Iris pigment epithelial cell (primary cell): ENCODE measurements at regions not wholly inside any gene's neighbourhood (a gene's known extent, or its start where the extent isn't known, plus 50 kb on each side); places are given as distances from the start of the nearest gene placed in this dataset.
"Not testable (repeated sequence)": the region's sequence is repeated elsewhere in the genome, so short reads cannot be mapped to it uniquely, and the experiment has no call there.

ENCODE experiments used
- DNase-seq: peaks from one replicate; pipeline ENCODE4 v3.0.0-alpha.2; 2011; ENCODE audit warnings: low read depth

DNA sequence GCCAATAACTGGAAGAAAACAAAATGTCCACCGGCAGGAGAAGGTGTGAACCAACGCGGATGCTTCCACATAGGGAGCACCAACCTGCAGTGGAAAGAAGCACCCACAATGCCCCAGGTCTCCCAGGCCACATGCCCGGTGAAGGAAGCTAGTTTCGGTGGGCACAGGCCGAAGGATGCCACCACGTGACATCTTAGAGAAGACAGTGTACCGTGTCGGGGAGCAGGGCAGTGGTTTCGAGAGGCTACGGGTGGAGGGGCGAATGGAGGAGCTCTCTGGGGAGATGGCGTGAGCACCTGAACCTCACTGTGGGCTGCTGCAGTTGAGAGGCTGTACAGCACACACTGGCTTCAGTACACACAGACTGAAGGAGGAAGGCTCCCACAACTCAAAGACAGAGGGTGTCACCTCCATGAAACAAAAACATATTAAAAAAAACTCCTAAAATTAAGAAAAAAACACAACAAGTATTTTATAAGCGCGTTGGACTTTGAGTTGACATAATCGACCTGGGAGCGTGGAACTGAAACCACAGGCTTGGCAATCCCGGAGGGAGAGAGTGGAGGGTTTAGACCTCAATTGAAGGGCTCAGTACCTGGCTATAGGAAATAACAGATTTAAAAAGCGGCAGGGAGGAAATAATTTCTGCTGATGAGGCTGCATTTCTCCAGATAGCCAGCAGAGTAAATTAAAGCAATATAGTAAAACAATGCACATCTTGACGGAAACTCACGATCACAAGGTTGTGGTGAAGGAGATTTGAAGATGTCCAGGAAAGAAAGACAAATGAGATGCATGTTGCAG is 160.1 kb downstream of the RTP5 start:
- no peak for DNase-seq

DNA sequence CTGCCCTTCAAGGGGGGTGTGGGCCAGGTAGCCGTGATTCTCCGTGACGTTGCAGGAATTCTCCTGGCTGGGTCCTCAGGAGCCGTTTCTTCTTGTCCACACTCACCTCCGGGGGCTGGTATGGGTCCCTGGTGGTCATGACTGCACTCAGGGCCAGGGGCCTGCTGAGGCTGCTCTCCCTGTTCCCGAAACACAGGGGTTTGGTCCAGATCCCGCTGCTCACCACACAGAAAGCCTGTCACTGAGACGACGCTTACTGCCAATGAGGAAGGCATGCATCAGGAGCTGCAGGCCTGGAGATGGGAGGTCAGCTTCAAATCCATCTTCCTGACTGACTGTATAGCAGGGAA is 160.7 kb downstream of the RTP5 start:
- DNase-seq, result no peak

- no peak for DNase-seq
Observed at GRCh38 chr2:242030858-242031257, 161.3 kb downstream of the RTP5 start.

DNA sequence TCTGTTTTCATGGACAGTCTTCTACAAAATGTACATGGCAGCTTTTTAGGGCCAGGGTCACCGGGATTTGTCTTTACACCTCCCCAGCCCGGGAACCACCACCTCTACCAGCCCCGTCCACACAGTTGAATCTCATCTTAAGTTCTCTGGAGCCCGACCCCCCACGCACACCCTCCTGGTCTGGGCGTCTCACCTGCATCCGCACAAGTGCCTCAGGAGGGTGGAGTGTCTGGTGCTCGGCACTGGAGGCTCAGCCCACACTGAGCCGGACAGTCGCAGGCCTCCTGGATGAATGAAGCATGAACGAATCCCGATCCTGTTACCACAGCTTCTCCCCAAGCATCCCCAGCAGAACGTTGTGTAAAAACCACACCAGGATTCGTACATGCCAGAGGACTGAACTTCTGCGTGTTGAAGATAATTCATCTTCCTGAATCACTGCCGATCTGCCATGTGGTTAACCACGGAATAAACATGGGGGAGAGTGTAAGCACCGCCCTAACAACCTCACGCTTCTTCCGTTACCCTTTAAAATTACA is 162.0 kb downstream of the RTP5 start:
- peak; percentile 92 for DNase-seq

DNA sequence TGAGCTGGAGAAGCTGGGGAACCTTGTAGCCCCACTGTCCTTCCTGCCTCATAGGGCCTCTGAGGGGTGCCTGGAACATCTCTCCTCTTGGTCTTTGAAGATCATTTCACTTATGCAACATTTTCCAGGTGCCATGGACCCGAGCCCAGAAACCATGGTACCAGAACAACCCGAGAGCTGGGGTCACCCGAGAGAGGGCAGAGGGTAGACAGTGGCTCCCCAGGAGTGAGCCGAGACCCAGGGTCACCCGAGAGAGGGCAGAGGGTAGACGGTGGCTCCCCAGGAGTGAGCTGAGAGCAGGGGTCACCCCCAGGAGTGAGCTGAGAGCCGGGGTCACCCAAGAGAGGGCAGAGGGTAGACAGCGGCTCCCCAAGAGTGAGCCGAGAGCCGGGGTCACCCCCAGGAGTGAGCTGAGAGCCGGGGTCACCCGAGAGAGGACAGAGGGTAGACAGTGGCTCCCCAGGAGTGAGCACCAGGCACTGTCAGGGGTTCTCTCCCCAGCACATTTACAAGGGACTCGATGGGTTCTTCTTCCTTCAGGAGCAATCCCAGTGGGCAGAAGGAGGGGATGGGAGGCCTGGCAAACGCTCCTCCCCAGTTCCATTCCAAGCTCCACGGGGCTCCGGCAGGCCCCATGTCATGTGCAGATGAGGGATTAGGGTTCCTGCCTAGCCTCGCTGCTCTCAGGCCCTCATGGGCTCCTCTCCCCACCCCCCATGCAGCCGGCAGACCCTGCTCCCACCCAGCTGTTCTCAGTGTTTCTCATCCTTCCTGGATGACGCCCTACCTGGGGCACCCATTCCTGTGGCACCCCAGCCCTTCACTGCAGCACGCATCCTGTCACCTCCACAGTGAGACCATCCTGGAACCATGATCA is 163.5 kb downstream of the RTP5 start:
- no peak for DNase-seq

DNA sequence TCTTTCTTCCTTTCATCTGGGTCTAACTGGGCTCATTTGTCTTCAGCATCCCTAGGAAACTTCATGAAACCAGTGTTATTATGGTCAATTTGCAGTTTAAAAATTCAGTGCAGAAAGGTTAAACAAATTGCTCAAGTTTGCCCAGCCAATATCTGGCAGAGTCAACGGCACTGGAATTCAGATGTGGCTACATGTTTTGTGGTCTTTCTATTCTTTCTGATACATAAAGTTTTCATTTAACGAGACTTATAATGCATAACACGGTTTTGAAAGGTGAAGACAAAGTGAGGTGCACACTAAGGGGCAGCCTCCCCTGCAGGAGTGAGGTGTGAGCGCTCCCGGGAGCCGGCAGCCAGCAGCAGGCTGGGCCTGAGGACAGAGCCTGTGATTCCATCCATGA is 164.6 kb downstream of the RTP5 start:
- no peak for DNase-seq

DNA sequence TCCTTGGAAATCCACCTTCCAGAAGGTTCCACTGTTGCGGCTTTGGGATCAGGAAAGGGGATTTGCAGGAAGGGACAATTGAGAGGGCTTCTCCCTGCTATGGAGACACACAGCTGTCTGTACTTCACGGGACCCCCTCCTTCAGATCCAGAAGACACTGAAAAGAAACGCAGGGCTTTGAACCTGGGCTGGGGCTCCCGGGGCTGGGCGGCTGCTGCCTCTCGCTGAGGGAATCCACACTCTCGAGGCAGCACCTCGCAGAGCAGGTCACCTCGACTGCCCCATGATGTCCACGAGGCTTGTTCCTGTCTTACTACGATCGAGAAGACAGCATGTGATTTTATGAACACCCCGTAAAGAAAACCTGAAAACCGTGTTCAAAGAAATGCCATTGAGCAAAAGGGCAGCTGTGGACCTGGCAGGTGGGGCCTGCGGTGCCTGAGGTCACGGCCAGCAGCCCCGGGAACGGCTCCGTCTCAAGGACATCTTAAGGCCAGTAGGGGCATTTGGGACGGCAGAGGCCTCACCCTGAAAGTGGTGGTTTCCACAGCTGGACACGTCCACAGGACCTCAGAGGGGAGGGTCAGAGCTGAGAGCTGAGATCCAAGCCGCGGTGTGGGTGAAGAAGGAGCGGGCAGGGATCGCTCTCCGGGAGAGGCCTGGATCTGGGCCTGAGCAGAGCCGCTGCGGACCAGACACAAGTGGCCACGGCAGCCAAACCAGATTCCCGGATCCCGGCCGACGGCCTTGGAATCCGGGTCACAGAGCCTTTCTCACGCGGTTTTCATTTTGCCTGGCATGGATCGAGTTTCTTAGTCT is 165.7 kb downstream of the RTP5 start:
- no peak for DNase-seq

- no peak for DNase-seq
Observed at GRCh38 chr2:242035858-242036652, 166.5 kb downstream of the RTP5 start.

DNA sequence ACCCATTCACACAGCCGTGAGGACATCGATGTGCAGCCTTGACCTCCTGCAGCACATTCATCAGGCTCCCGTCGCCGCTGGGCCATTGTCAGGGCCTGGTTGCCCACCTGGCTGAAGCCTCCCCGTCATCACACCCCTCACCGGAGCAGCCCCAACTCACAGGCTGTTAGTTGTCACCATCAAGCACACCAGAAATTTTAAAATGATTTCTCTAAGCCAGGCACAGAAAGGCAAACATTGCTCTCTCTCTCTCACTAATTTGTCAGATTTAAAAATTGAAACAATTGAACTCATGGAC is 167.1 kb downstream of the RTP5 start:
- no peak for DNase-seq

GRCh38 chr2:242038166-242038927 is 168.8 kb downstream of the RTP5 start:
- DNase-seq, result no peak

- DNase-seq, result no peak
Observed at GRCh38 chr2:242038928-242039341, 169.4 kb downstream of the RTP5 start.

DNA sequence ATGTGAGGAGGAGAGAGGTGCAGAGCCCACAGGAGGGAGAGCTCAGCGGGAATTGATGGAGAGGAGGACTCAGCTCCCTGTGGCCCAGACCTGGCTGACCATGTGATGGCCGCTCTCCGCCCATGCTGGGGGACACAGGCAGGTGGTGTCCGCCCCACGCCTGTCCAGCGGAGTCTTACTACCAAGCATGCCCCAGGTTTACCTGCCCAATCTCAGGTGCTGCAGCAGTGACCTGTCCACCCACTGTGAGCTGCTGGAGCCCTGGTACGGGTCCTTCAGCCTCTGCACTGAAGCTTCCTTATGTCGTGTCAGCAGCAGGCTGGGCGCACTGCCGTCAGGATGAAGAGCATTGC is 170.8 kb downstream of the RTP5 start:
- DNase-seq, result no peak

GRCh38 chr2:242040681-242041080 is 171.2 kb downstream of the RTP5 start:
- DNase-seq, result no peak

DNA sequence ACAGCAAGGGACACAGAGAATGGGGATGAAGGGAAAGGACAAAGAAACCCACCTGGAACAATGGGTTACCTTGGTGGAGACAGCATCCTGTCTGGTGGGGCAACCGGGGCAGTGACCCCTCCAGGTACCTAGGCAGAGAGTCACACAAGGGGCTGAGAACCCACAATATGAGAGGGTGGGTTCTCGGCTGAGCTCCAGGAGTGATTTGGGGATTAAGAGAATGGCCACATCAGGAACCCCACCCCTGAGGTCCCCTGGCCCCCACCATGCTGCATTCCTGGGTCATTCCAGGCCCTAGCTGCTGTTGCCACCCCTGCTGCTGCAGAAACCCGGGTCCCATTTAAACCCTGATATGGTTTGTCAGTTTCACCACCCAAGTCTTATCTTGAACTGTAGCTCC is 172.3 kb downstream of the RTP5 start:
- DNase-seq, result no peak

- DNase-seq, result no peak
Observed at GRCh38 chr2:242043538-242044312, 174.2 kb downstream of the RTP5 start.

DNA sequence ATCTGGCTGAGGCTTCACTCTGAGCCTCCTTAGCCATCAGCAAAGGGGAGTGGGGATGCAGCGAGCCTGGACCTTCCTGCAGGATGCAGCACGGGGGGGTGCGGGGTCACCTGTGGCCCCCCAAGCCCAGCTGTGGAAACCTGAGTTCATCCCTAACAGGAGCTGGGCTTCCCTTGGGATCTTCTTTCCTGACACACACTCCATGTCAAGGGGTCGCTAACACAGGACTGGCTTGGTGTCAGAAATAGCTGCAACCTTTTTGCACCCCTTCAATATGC is 174.7 kb downstream of the RTP5 start:
- DNase-seq, result no peak

DNA sequence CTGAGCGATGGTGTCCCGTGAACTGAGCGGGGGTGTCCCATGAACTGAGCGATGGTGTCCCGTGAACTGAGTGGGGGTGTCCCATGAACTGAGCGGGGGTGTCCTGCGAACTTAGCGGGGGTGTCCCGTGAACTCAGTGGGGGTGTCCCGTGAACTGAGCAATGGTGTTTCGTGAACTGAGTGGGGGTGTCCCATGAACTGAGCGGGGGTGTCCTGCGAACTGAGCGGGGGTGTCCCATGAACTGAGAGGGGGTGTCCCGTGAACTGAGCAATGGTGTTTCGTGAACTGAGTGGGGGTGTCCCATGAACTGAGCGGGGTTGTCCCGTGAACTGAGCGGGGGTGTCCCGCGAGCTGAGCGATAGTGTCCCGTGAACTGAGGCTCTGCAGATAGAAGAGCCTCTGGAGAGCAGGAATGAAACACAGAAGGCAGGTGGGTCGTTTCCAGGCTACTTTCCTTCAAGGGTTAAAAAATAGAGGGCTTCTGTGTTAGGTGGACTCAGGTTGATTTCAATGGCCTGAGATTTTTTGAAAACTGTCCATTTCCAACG is 176.1 kb downstream of the RTP5 start:
- DNase-seq, result not testable (repeated sequence)

DNA sequence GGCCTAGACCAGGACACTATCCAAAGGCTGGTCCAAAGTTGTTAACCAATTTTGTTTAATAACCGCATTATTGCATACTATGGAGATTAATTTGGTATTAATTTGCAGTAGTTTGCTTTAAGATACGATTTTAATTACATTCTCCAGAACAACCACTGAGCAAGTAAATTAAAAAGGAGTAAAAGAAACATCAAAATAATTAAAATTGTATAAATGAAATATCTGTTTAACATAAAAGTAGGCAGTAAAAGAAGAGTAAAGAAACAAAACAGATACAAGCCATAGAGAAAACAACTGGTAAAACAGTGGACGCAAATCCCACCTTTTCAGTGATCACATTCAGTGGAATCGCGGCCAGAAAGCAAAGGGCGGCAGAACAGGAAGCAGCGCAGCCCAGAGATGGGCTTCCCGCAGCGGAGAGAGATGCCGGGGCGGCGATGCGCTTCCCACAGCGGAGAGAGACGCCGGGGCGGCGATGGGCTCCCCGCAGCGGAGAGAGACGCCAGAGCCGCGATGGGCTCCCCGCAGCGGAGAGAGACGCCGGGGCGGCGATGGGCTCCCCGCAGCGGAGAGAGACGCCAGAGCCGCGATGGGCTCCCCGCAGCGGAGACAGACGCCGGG is 176.8 kb downstream of the RTP5 start:
- DNase-seq, result no peak

DNA sequence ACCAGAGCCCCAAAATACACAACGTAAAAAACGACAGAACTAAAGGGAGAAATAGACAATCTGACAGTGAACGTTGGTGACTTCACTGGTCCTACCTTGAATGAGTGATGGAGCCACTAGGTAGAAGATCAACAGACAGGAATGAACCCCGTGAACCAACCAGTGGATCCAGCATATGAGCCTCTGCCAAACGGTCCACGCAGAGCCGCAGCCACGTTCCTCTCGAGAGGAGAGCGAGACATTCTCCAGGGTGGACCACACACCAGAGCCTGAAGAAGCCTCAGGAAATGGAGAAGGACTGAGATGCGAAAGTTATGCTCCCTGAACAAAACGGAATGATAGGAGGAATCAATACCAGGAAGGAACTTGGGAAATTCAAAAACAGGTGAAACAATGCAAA is 178.4 kb downstream of the RTP5 start:
- no peak for DNase-seq

DNA sequence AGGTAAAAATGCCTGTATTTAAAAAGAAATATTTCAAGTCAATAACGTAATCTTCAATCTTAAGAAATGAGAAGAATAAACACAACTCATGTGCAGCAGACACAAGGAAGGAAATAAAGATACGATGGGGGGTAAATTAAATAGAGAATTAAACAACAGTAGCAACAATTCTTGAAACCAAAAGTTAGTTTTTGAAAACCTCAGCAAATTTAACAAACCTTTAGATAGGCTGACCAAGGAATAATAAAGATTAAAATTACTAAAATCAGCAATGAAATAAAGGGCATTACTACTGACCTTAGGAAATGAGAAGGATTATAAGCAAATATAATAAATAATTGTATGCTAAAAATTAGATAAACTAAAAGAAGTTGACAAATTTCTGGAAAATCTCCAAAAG is 178.9 kb downstream of the RTP5 start:
- no peak for DNase-seq
